Activated T-helper 1 cell treated with anti-CD3 and anti-CD28 coated beads, Interleukin-12 subunit alpha, Interleukin-12 subunit beta, Interleukin-2, Interleukin-4 antibody, amounts not matched to agents 30 ng/mL and 10 ng/mL and 1 ng/mL, durations not matched to agents 14 hours and 24 hours and 36 hours (primary cell): ENCODE measurements at regions not wholly inside any gene's neighbourhood (a gene's known extent, or its start where the extent isn't known, plus 50 kb on each side); places are given as distances from the start of the nearest gene placed in this dataset.
A peak's percentile ranks its signal among the peaks of the same experiment; 100 is the strongest.
"Not testable (repeated sequence)": the region's sequence is repeated elsewhere in the genome, so short reads cannot be mapped to it uniquely, and the experiment has no call there.

Source experiments
- DNase-seq: peaks from one replicate; pipeline ENCODE4 v3.0.0; 2021; ENCODE audit warnings: low spot score
- H3K27ac Mint-ChIP-seq: one replicate; pipeline ENCODE4 v1.8.0; 2021; ENCODE audit warnings: mild to moderate bottlenecking, mixed read lengths
- H3K27me3 Mint-ChIP-seq: one replicate; pipeline ENCODE4 v1.8.0; 2022; ENCODE audit warnings: mild to moderate bottlenecking, moderate library complexity, mixed read lengths; ENCODE audit not compliant: insufficient read depth
- H3K36me3 Mint-ChIP-seq: one replicate; pipeline ENCODE4 v1.8.0; 2021; ENCODE audit warnings: low read depth, mixed read lengths
- H3K4me1 Mint-ChIP-seq: one replicate; pipeline ENCODE4 v1.8.0; 2021; ENCODE audit warnings: low read depth, mixed read lengths
- H3K4me3 Mint-ChIP-seq: one replicate; pipeline ENCODE4 v1.8.0; 2021; ENCODE audit warnings: mild to moderate bottlenecking, moderate library complexity, mixed read lengths
- H3K9me3 Mint-ChIP-seq: one replicate; pipeline ENCODE4 v1.8.0; 2021; ENCODE audit warnings: mixed read lengths
- intact Hi-C: fragments of 100-400 bp; cut with micrococcal nuclease; formaldehyde crosslinking; loops from one replicate; pipeline ENCODE4 v1.15.1; 2024

- intact Hi-C loops = no loop called here
- Mint-ChIP-seq H3K27ac (no peak overlapping the region), H3K4me3 (no peak overlapping the region), H3K9me3 (no peaks in the 10 kb centered on the region), H3K36me3 (no peaks in the 10 kb centered on the region), H3K27me3 (peaks cover 6% of the 10 kb centered on the region), H3K4me1 (no peaks in the 10 kb centered on the region)
- DNase-seq = no peak
These were observed 122.8 kb downstream of the RBMX2 start for GRCh38 chrX:130524476-130525194.

DNA sequence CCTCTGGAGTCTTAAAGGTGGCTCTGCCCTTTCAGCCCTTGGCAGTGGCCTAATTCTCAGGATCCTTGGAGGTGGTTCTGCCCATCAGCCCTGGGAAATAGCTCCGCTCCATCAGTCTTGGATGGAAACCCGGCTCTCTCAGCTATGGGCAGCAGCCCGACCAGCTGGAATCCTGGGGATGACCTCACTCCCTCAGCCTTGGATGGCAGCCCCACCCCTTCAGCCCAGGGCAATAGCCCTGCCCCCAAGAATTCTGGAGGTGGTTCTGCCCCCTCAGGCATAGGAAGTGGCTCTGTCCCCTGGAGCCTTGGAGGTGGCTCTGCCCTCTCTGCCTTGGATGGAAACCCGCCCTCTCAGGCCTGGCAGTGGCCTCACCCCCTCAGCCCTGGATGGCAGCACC is 127.7 kb downstream of the RBMX2 start:
- intact Hi-C loops = no loop called here
- no peaks in the 10 kb centered on the region for H3K36me3 Mint-ChIP-seq
- no peaks in the 10 kb centered on the region for H3K9me3 Mint-ChIP-seq
- H3K4me1 Mint-ChIP-seq = no peaks in the 10 kb centered on the region
- no peak for DNase-seq
- H3K27me3 Mint-ChIP-seq = peaks cover 4% of the 10 kb centered on the region
- no peak overlapping the region for H3K4me3 Mint-ChIP-seq
- no peak overlapping the region for H3K27ac Mint-ChIP-seq

DNA sequence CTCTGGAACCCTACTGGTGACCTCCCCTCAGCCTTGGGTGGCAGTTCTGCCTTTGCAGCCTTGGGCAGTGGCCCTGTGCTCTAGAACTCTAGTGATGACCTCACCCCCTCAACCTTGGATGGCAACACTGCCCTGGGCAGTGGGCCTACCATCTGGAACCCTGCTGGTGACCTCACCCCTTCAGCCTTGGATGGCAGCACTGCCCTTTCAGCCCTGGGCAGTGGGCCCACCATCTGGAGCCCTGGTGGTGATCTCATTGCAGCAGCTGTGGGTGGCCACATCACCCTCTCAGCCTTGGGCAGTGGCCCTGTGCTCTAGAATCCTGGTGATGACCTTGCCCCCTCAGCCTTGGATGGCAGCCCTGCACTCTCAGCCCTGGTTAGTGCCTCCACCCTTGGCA is 129.3 kb downstream of the RBMX2 start:
- H3K36me3 Mint-ChIP-seq = no peaks in the 10 kb centered on the region
- H3K27ac Mint-ChIP-seq = no peak overlapping the region
- H3K4me1 Mint-ChIP-seq = no peaks in the 10 kb centered on the region
- DNase-seq = no peak
- peaks cover 3% of the 10 kb centered on the region for H3K27me3 Mint-ChIP-seq
- intact Hi-C loops = no loop called here
- H3K4me3 Mint-ChIP-seq = no peak overlapping the region
- no peaks in the 10 kb centered on the region for H3K9me3 Mint-ChIP-seq

GRCh38 chrX:130539721-130540321 is 138.0 kb downstream of the RBMX2 start:
- Mint-ChIP-seq H3K27ac (no peak overlapping the region), H3K4me1 (no peaks in the 10 kb centered on the region), H3K27me3 (peaks cover 2% of the 10 kb centered on the region)

GRCh38 chrX:130543603-130544325 is 142.0 kb downstream of the RBMX2 start:
- no peaks in the 10 kb centered on the region for H3K4me1 Mint-ChIP-seq
- no peaks in the 10 kb centered on the region for H3K9me3 Mint-ChIP-seq
- H3K36me3 Mint-ChIP-seq = no peaks in the 10 kb centered on the region
- no peak for DNase-seq
- no peak overlapping the region for H3K4me3 Mint-ChIP-seq
- H3K27ac Mint-ChIP-seq = no peak overlapping the region
- intact Hi-C loops = no loop called here
- peaks cover 2% of the 10 kb centered on the region for H3K27me3 Mint-ChIP-seq

More at GRCh38 chrX:130539721-130540321, 138.0 kb downstream of the RBMX2 start:
- peak; percentile 1 for DNase-seq
- Mint-ChIP-seq H3K9me3 (no peaks in the 10 kb centered on the region), H3K4me3 (no peak overlapping the region), H3K36me3 (no peaks in the 10 kb centered on the region)
- intact Hi-C loops = loop anchor here (1.0 kb wide), 1 partner anchor 377 kb away; no protein-coding TSS in a partner anchor

DNA sequence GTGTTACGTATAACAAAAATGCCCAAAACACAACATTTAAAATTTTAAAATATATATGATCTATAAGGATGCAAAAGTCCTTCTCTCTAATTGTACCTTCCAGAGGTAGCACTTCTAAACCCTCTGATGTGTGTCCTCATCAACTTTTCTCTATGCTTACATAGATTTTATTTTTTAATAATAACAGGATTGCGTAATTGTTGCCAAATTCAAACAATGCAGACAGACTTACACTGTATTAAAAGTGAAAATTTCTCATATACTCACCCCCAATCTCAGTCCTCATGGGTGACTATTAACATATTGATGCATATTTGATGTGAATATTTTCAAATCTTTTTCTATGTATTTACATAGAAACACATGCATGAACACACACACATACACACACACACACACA is 144.0 kb downstream of the RBMX2 start:
- no peak for DNase-seq
- intact Hi-C loops = no loop called here
- Mint-ChIP-seq H3K9me3 (no peaks in the 10 kb centered on the region), H3K27me3 (peaks cover 3% of the 10 kb centered on the region), H3K4me3 (no peak overlapping the region), H3K36me3 (no peaks in the 10 kb centered on the region), H3K27ac (no peak overlapping the region), H3K4me1 (no peaks in the 10 kb centered on the region)

- H3K4me3 Mint-ChIP-seq, H3K27me3 Mint-ChIP-seq, intact Hi-C loops, H3K36me3 Mint-ChIP-seq, H3K9me3 Mint-ChIP-seq, DNase-seq, H3K4me1 Mint-ChIP-seq: not testable (repeated sequence)
- H3K27ac Mint-ChIP-seq = peak overlapping the region; percentile 34
These were observed 147.6 kb downstream of the RBMX2 start for GRCh38 chrX:130549382-130549781.

- H3K9me3 Mint-ChIP-seq = no peaks in the 10 kb centered on the region
- no peaks in the 10 kb centered on the region for H3K36me3 Mint-ChIP-seq
- no peaks in the 10 kb centered on the region for H3K4me1 Mint-ChIP-seq
- H3K4me3 Mint-ChIP-seq = no peak overlapping the region
- no peak for DNase-seq
- peaks cover 3% of the 10 kb centered on the region for H3K27me3 Mint-ChIP-seq
- no peak overlapping the region for H3K27ac Mint-ChIP-seq
- intact Hi-C loops = no loop called here
These were observed 148.6 kb downstream of the RBMX2 start for GRCh38 chrX:130550351-130550750.

DNA sequence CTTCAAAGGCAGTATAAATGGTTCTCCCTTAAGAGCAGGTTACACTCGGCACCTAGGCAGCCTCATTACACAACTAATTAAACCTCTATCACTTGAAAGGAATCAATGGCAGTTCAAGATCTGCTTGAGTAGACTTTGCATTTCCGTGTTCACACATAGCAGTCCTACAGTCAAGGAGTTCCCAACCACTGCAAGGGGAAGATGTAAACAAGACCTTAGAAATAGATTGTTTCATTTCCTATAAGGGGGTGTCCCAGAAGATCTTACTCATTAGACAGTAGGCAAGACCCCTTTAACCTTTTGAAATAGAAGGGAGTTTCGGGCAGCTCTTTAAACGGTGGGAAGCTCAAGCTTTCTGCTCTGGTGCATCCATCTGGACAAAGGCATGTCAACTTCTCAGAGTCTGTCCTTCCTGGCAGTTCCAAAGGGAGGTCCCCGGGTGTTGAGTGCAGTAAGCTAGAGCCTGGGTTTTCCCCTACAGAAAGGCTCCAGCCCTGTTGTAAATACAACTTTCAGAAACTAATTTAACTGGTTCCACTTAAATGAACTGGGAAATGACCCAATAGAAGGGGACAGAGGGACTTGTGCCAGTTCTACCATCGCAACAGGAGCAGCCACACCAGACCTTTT is 150.8 kb downstream of the RBMX2 start:
- no peaks in the 10 kb centered on the region for H3K4me1 Mint-ChIP-seq
- no peak overlapping the region for H3K4me3 Mint-ChIP-seq
- H3K36me3 Mint-ChIP-seq = no peaks in the 10 kb centered on the region
- no peak overlapping the region for H3K27ac Mint-ChIP-seq
- no peak for DNase-seq
- peaks cover 2% of the 10 kb centered on the region for H3K27me3 Mint-ChIP-seq
- intact Hi-C loops = no loop called here
- H3K9me3 Mint-ChIP-seq = no peaks in the 10 kb centered on the region

GRCh38 chrX:130555341-130555740 is 153.6 kb downstream of the RBMX2 start:
- H3K36me3 Mint-ChIP-seq = no peaks in the 10 kb centered on the region
- no peaks in the 10 kb centered on the region for H3K9me3 Mint-ChIP-seq
- intact Hi-C loops = no loop called here
- no peaks in the 10 kb centered on the region for H3K4me1 Mint-ChIP-seq
- H3K27me3 Mint-ChIP-seq = no peaks in the 10 kb centered on the region
- no peak for DNase-seq
- H3K4me3 Mint-ChIP-seq = no peak overlapping the region
- no peak overlapping the region for H3K27ac Mint-ChIP-seq

DNA sequence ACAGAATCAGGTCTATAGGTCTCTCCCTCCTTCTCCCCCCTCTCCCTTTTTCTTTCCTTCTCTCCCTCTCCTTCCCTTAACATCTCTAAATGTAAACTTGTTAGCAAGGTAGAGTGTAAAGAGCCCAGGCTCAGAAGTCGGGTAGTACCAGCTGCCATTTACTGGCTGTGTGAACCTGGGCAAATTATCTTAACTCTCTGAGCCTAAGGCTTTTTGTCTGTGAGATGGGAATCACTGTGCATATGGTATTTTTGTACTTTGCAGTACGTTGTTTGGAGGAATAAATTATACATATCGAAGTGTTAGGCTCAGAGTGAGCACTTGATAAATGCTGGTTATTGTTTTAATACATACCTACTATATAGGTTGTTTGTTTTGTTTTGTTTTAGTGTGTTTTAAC is 154.0 kb downstream of the RBMX2 start:
- intact Hi-C loops = no loop called here
- DNase-seq = no peak
- Mint-ChIP-seq H3K27me3 (no peaks in the 10 kb centered on the region), H3K27ac (no peak overlapping the region), H3K36me3 (no peaks in the 10 kb centered on the region), H3K4me3 (no peak overlapping the region), H3K9me3 (no peaks in the 10 kb centered on the region), H3K4me1 (no peaks in the 10 kb centered on the region)

DNA sequence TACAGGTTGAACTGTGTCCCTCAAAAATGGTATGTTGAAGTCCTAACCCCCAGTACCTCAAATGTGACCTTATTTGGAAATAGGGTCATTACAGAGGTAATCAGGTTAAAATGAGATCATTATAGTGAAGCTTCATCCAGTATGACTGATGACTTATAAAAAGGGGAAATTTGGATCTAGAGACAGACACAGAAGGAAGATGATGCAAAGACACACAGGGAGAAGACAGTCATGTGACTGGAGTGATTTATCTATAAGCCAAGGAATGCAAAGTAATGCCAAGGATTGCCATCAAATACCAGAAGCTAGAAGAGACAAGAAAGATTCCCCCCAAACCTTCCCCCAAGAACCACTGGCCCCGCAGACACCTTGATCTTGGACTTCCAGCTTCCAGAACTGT is 155.2 kb downstream of the RBMX2 start:
- no peaks in the 10 kb centered on the region for H3K27me3 Mint-ChIP-seq
- intact Hi-C loops = no loop called here
- no peak overlapping the region for H3K27ac Mint-ChIP-seq
- no peaks in the 10 kb centered on the region for H3K36me3 Mint-ChIP-seq
- no peaks in the 10 kb centered on the region for H3K4me1 Mint-ChIP-seq
- no peaks in the 10 kb centered on the region for H3K9me3 Mint-ChIP-seq
- H3K4me3 Mint-ChIP-seq = no peak overlapping the region
- DNase-seq = no peak

GRCh38 chrX:130560544-130560943 is 158.8 kb downstream of the RBMX2 start:
- Mint-ChIP-seq H3K4me3 (no peak overlapping the region), H3K36me3 (no peaks in the 10 kb centered on the region), H3K9me3 (no peaks in the 10 kb centered on the region), H3K27me3 (no peaks in the 10 kb centered on the region), H3K27ac (no peak overlapping the region), H3K4me1 (no peaks in the 10 kb centered on the region)
- intact Hi-C loops = no loop called here
- DNase-seq = no peak
